Naive thymus-derived CD8-positive, alpha-beta T cell (primary cell): ENCODE measurements at regions not wholly inside any gene's neighbourhood (a gene's known extent, or its start where the extent isn't known, plus 50 kb on each side); places are given as distances from the start of the nearest gene placed in this dataset.

Experiments used
- ATAC-seq, 2 donors: fragments of 150-1000 bp; cut with Tn5 transposase in 1 of 2; sonication (Bioruptor Pico), chemical (Tn5 transposase) in 1 of 2; 1 replicate in 1 of 2; 2 replicates in 1 of 2; pipeline ENCODE4 v1.10.0; 2021; ENCODE audit warnings: mild to moderate bottlenecking in 2 of 2, moderate library complexity in 2 of 2
- POLR2A ChIA-PET: fragments of 350-600 bp; sonication (Branson Sonifier 250); formaldehyde crosslinking; loops from one replicate; lab custom pipeline; 2021; ENCODE audit warnings: antibody characterized with exemption; lab: Charles Lee
- DNase-seq, 10 donors: peaks; one replicate each; pipeline versions ENCODE4 v3.0.0 to v3.0.0-alpha.2; 2020 to 2022
- H3K27ac Mint-ChIP-seq, 10 donors: one replicate each; pipeline ENCODE4 v1.8.0; 2020 to 2022; ENCODE audit warnings: mild to moderate bottlenecking in 10 of 10, mixed read lengths in 10 of 10, moderate library complexity in 4 of 10, inconsistent platforms in 1 of 10
- H3K27me3 Mint-ChIP-seq, 5 donors: one replicate each; pipeline ENCODE4 v1.8.0; 2021 to 2022; ENCODE audit warnings: mixed read lengths in 5 of 5
- H3K36me3 Mint-ChIP-seq, 3 donors: one replicate each; pipeline ENCODE4 v1.8.0; 2020 to 2022; ENCODE audit warnings: mixed read lengths in 3 of 3, mild to moderate bottlenecking in 2 of 3, inconsistent platforms in 1 of 3
- H3K4me1 Mint-ChIP-seq, 4 donors: one replicate each; pipeline ENCODE4 v1.8.0; 2021 to 2022; ENCODE audit warnings: mixed read lengths in 4 of 4
- H3K4me3 Mint-ChIP-seq, 10 donors: one replicate each; pipeline ENCODE4 v1.8.0; 2020 to 2022; ENCODE audit warnings: mild to moderate bottlenecking in 10 of 10, mixed read lengths in 10 of 10, moderate library complexity in 6 of 10, inconsistent platforms in 1 of 10
- H3K9me3 Mint-ChIP-seq, 9 donors: one replicate each; pipeline ENCODE4 v1.8.0; 2020 to 2022; ENCODE audit warnings: mixed read lengths in 9 of 9, mild to moderate bottlenecking in 3 of 9, inconsistent platforms in 1 of 9, moderate library complexity in 1 of 9

GRCh38 chr20:1832634-1833033, 62.6 kb upstream of the SIRPA start:
- Mint-ChIP-seq H3K9me3 (no peaks in the 10 kb centered on the region), H3K4me1 (peaks cover 0 to 4% (median 1%) of the 10 kb centered on the region in 4 donors), H3K36me3 (no peaks in the 10 kb centered on the region), H3K27me3 (peaks cover 6 to 26% (median 18%) of the 10 kb centered on the region in 5 donors), H3K4me3 (no peak overlapping the region), H3K27ac (no peak overlapping the region)
- POLR2A ChIA-PET: no interaction called here
- no peak for DNase-seq
- ATAC-seq: no peak

DNA sequence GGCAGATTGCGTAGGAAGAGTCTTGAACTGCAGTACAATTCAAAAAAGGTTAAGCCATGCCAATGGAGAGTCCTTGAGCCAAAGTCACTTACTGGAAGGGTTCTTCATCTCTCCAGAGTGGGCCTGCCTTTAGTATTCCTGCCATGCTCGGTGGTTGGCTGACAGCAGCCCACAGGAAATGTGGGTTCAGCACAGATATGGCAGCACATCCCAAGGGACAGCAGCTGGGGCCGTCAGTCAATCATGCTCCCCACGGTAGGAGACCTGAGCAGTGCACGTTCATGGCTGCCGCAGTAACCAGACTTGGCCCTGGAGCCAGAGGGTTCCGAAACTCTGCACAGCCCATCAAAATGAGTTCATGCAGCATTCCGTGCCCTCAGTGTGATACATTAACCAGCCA, 63.6 kb upstream of the SIRPA start:
- Mint-ChIP-seq H3K36me3 (no peaks in the 10 kb centered on the region), H3K27ac (no peak overlapping the region), H3K4me1 (peaks cover 0 to 4% (median 1%) of the 10 kb centered on the region in 4 donors), H3K9me3 (no peaks in the 10 kb centered on the region), H3K27me3 (peaks cover 6 to 22% (median 15%) of the 10 kb centered on the region in 5 donors), H3K4me3 (no peak overlapping the region)
- DNase-seq (no peak), ATAC-seq (no peak)
- POLR2A ChIA-PET: no interaction called here

DNA sequence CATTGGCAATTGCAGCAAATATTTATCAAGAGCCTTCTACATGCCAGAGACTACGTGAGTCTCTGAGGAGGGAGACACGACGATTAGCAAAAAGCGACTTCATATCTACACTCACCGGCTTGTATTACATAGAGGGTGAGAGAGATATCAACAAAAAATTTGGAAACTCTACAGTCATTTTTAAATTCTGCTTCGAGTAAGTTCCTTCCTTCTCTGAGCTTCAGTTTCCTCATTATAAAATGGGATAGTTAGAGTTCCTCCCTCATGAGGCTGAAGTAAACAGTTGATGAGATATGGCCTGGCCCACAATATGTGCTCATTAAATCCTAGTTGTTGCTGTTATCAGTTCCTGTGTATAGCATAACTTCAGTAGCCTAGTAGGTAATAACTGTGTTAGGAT, 64.1 kb upstream of the SIRPA start:
- POLR2A ChIA-PET: no interaction called here
- H3K36me3 Mint-ChIP-seq: no peaks in the 10 kb centered on the region

GRCh38 chr20:1830240-1830639, 65.0 kb upstream of the SIRPA start:
- no peak overlapping the region for H3K4me3 Mint-ChIP-seq
- no peak overlapping the region for H3K27ac Mint-ChIP-seq
- H3K9me3 Mint-ChIP-seq: no peaks in the 10 kb centered on the region
- no peak for ATAC-seq
- peaks cover 0 to 4% (median 1%) of the 10 kb centered on the region in 4 donors for H3K4me1 Mint-ChIP-seq
- POLR2A ChIA-PET: no interaction called here
- peaks cover 6 to 22% (median 11%) of the 10 kb centered on the region in 5 donors for H3K27me3 Mint-ChIP-seq
- DNase-seq: no peak
- no peaks in the 10 kb centered on the region for H3K36me3 Mint-ChIP-seq

More for the DNA sequence above, 64.1 kb upstream of the SIRPA start:
- Mint-ChIP-seq H3K4me1 (peaks cover 0 to 4% (median 1%) of the 10 kb centered on the region in 4 donors), H3K27ac (peak overlapping the region in 1 of 10 donors; percentile 7), H3K4me3 (no peak overlapping the region), H3K9me3 (no peaks in the 10 kb centered on the region), H3K27me3 (peaks cover 6 to 22% (median 11%) of the 10 kb centered on the region in 5 donors)
- DNase-seq (no peak), ATAC-seq (no peak)

DNA sequence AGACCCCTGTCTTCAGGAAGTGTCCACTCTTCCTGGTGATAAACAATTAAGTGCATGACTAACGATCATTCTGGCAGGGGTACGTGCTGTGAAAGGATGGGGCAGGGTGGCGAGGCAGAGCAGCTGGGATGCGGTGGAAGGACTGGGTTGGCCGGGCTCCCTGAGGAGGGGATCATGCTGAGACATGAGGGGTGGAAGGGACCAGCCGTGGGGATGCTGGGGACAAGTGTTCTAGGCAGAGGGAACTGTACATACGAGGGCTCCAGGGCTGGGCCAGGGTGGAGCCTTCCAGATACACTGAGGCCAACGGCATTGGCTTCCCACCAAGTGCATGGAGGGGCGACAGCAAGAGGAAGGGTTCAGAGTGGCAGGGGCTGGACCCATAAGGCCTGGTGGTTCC, 65.7 kb upstream of the SIRPA start:
- DNase-seq (no peak), ATAC-seq (no peak)
- Mint-ChIP-seq H3K4me3 (no peak overlapping the region), H3K27ac (peak overlapping the region in 1 of 10 donors; percentile 24), H3K27me3 (peaks cover 6 to 22% (median 11%) of the 10 kb centered on the region in 5 donors), H3K9me3 (peaks cover 0 to 7% (median under 1%) of the 10 kb centered on the region in 9 donors), H3K36me3 (peaks cover 0 to 5% (median 0%) of the 10 kb centered on the region in 3 donors), H3K4me1 (peaks cover 0 to 4% (median 1%) of the 10 kb centered on the region in 4 donors)
- POLR2A ChIA-PET: no interaction called here

GRCh38 chr20:1828786-1829131, 66.4 kb upstream of the SIRPA start:
- H3K27me3 Mint-ChIP-seq: peaks cover 6 to 22% (median 15%) of the 10 kb centered on the region in 5 donors
- ATAC-seq: no peak
- POLR2A ChIA-PET: no interaction called here

GRCh38 chr20:1827974-1828785, 67.0 kb upstream of the SIRPA start:
- Mint-ChIP-seq H3K4me3 (no peak overlapping the region), H3K36me3 (peaks cover 0 to 17% (median 13%) of the 10 kb centered on the region in 3 donors), H3K27me3 (peaks cover 6 to 22% (median 17%) of the 10 kb centered on the region in 5 donors), H3K9me3 (peaks cover 4 to 19% (median 14%) of the 10 kb centered on the region in 9 donors), H3K27ac (no peak overlapping the region), H3K4me1 (peaks cover 0 to 8% (median 0%) of the 10 kb centered on the region in 4 donors)
- DNase-seq: no peak
- POLR2A ChIA-PET: no interaction called here
- no peak for ATAC-seq

More at GRCh38 chr20:1828786-1829131, 66.4 kb upstream of the SIRPA start:
- no peak overlapping the region for H3K27ac Mint-ChIP-seq
- H3K36me3 Mint-ChIP-seq: peaks cover 0 to 13% (median 7%) of the 10 kb centered on the region in 3 donors
- no peak for DNase-seq
- H3K4me3 Mint-ChIP-seq: no peak overlapping the region
- peaks cover 0 to 8% (median 0%) of the 10 kb centered on the region in 4 donors for H3K4me1 Mint-ChIP-seq
- H3K9me3 Mint-ChIP-seq: peaks cover 2 to 14% (median 8%) of the 10 kb centered on the region in 9 donors

DNA sequence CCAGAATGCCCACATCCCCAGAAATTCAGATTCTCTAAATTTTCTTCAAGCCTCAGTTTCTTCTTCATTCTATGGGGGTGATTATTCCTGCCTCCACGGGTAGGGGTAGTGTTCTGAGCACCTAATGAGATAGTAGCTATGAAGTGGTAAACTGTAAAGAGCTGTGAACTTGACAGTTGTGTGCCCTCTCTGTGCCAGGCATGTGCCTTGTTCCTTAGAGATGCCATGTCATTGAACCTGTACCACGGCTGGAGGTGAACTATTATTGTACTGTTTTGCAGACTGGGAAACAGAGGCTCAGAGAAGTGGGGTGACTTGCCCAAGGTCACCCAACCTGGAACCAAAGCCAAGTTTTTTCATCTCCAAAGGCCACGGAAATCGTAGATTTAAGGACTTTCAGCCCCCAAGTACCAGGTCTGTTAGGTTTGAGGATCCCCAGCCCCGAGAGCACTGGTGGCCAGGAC, 67.7 kb upstream of the SIRPA start:
- DNase-seq (no peak), ATAC-seq (no peak)
- Mint-ChIP-seq H3K9me3 (peaks cover 8 to 26% (median 19%) of the 10 kb centered on the region in 9 donors), H3K4me3 (no peak overlapping the region), H3K27ac (no peak overlapping the region), H3K4me1 (peaks cover 0 to 8% (median 0%) of the 10 kb centered on the region in 4 donors), H3K36me3 (peaks cover 0 to 23% (median 19%) of the 10 kb centered on the region in 3 donors), H3K27me3 (peaks cover 6 to 18% (median 15%) of the 10 kb centered on the region in 5 donors)
- POLR2A ChIA-PET: no interaction called here

DNA sequence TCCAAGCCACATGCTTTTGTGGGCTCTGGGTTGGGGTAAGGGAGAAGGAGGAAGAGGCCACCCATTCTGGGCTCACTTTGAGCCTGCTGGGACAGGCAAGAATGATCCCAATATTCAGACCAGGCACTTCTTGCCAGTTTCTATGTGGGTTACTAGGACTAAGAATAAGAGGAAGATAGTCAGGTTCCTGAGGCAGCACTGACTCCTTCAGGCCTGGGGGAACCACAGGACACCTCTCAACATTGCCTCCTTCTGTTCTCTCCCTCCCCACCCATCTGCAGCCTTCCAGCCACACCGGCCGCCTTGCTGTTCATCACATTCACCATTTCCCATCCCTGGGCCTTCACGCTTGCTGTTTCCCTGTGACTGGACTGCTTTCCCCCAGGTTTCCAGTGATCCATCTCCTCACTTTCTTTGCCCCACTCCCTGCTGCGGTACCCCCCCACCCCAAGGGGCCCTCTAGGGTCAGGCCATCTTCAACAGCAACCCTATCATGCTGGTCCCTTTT, 69.2 kb upstream of the SIRPA start:
- peaks cover 11 to 39% (median 31%) of the 10 kb centered on the region in 9 donors for H3K9me3 Mint-ChIP-seq
- peaks cover 4 to 29% (median 16%) of the 10 kb centered on the region in 5 donors for H3K27me3 Mint-ChIP-seq
- POLR2A ChIA-PET: no interaction called here
- ATAC-seq: no peak
- peaks cover 0 to 9% (median under 1%) of the 10 kb centered on the region in 4 donors for H3K4me1 Mint-ChIP-seq
- H3K27ac Mint-ChIP-seq: no peak overlapping the region
- H3K4me3 Mint-ChIP-seq: no peak overlapping the region
- DNase-seq: no peak
- peaks cover 0 to 36% (median 34%) of the 10 kb centered on the region in 3 donors for H3K36me3 Mint-ChIP-seq

DNA sequence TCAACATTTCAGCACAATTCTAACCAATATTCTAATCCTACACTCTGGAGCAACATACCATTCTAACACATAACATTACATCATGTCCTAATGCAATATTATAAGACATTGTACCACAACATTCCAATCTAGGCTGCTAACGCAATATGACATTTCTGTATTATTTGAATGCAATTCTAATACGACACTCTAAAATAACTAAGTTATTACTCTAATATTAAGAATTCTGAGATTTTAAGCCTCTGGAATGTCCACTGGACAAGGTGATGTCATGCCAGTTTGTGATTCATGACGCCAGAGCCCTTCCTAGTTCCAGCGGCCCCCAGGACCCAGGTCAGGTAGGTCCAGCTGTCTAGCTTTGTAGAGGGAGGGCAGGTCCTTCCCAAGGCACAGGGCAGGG, 69.7 kb upstream of the SIRPA start:
- Mint-ChIP-seq H3K27ac (no peak overlapping the region), H3K4me3 (no peak overlapping the region), H3K36me3 (peaks cover 0 to 36% (median 36%) of the 10 kb centered on the region in 3 donors), H3K27me3 (peaks cover 4 to 33% (median 19%) of the 10 kb centered on the region in 5 donors), H3K4me1 (peaks cover 0 to 11% (median under 1%) of the 10 kb centered on the region in 4 donors), H3K9me3 (peaks cover 11 to 40% (median 31%) of the 10 kb centered on the region in 9 donors)
- POLR2A ChIA-PET: no interaction called here
- ATAC-seq: no peak
- DNase-seq: no peak

- Mint-ChIP-seq H3K36me3 (peaks cover 0 to 36% (median 36%) of the 10 kb centered on the region in 3 donors), H3K4me1 (peaks cover 0 to 16% (median 3%) of the 10 kb centered on the region in 4 donors), H3K27me3 (peaks cover 9 to 40% (median 26%) of the 10 kb centered on the region in 5 donors), H3K9me3 (peaks cover 11 to 40% (median 31%) of the 10 kb centered on the region in 9 donors), H3K27ac (no peak overlapping the region), H3K4me3 (no peak overlapping the region)
- no peak for DNase-seq
- no peak for ATAC-seq
- POLR2A ChIA-PET: no interaction called here
Measured at GRCh38 chr20:1824834-1825233, 70.4 kb upstream of the SIRPA start.

- H3K9me3 Mint-ChIP-seq: peaks cover 11 to 40% (median 31%) of the 10 kb centered on the region in 9 donors
- H3K27me3 Mint-ChIP-seq: peaks cover 10 to 40% (median 32%) of the 10 kb centered on the region in 5 donors
- POLR2A ChIA-PET: no interaction called here
- DNase-seq (no peak), ATAC-seq (no peak)
- H3K4me1 Mint-ChIP-seq: peaks cover 0 to 23% (median 3%) of the 10 kb centered on the region in 4 donors
- H3K36me3 Mint-ChIP-seq: peaks cover 0 to 36% (median 36%) of the 10 kb centered on the region in 3 donors
- H3K4me3 Mint-ChIP-seq: no peak overlapping the region
- no peak overlapping the region for H3K27ac Mint-ChIP-seq
Measured at GRCh38 chr20:1824181-1824580, 71.0 kb upstream of the SIRPA start.

DNA sequence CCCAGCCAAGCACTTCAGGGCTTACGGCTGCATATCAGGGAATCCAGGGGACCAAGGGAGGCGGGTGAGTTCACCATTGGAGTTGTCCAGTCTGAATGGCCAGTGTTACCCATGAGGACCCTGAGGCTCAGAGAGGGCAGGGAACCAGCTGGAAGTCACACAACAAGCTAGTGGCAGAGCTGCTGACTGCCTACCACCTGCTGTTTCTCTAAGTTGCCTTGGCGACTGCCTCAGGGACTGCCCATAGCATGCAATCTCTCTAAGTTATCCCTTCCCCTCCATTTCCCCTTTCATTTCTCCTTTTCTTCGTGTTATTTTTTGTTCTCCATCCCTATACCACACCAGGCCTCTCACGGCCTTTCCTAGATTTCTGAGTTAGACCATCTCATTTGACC, 71.8 kb upstream of the SIRPA start:
- Mint-ChIP-seq H3K4me1 (peaks cover 6 to 27% (median 9%) of the 10 kb centered on the region in 4 donors), H3K27me3 (peaks cover 16 to 46% (median 35%) of the 10 kb centered on the region in 5 donors), H3K4me3 (no peak overlapping the region), H3K36me3 (peaks cover 2 to 36% (median 36%) of the 10 kb centered on the region in 3 donors), H3K27ac (no peak overlapping the region), H3K9me3 (peaks cover 11 to 40% (median 31%) of the 10 kb centered on the region in 9 donors)
- ATAC-seq (no peak), DNase-seq (no peak)
- POLR2A ChIA-PET: interaction anchor here (0.5 kb wide), 1 partner anchor 319 kb away, joined by 3 read pairs; no protein-coding TSS in a partner anchor
